NCI-H2171 (cell line): ENCODE measurements at regions not wholly inside any gene's neighbourhood (a gene's known extent, or its start where the extent isn't known, plus 50 kb on each side); places are given as distances from the start of the nearest gene placed in this dataset.
"Not testable (repeated sequence)": the region's sequence is repeated elsewhere in the genome, so short reads cannot be mapped to it uniquely, and the experiment has no call there.

Experiments
- DNase-seq: peaks from one replicate; lab custom pipeline; 2025; lab: John Stamatoyannopoulos, UW

DNA sequence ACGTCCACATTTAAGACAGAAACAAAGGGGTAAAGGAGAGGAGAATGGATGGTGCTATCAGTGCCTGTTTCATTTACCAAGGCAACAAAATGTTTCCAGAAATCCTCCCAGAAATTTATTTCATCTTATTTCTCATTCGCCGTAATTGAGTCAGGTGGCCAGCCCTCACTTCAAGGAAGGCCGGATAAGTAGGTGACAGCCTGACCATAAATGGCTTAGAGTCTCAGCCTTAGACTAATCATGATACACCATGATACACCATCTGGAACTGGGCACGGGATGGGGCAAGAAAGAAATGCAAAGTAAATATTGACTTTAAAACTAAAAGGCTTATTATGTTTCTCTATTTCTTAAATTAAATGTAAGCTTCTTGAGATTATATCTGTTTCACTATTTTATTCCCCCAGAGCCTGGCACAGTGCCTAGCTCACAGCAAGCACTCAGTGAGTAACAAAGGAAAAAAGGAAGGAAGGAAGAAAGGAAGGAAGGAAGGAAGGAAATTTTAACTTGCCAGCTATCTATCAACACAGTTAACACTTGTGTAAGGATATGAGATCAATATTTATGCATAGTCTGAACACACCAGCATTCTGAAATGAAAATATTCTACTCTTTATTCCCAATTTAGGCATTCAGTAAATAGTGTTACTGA lies 106.1 kb upstream of the FSCB start:
- DNase-seq: no peak

DNA sequence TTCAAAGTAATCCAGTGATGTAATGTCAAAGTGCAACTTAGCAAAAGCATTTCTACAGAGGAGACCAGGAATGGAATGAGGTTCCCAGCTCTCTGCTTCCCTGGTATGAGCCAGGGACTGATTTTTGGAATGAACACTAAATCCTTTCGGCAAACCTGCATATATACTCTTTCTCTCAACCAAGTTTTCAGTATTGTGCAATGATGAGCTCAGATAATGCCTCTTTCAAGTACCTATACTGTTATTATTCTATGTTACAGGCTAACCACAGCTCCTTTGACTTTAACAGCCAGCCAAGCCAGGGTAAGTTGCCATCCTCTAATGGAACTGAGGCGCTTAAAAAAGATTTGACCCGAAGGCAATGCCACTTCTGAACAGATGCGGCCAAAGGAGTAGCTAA lies 104.9 kb upstream of the FSCB start:
- DNase-seq: no peak

DNA sequence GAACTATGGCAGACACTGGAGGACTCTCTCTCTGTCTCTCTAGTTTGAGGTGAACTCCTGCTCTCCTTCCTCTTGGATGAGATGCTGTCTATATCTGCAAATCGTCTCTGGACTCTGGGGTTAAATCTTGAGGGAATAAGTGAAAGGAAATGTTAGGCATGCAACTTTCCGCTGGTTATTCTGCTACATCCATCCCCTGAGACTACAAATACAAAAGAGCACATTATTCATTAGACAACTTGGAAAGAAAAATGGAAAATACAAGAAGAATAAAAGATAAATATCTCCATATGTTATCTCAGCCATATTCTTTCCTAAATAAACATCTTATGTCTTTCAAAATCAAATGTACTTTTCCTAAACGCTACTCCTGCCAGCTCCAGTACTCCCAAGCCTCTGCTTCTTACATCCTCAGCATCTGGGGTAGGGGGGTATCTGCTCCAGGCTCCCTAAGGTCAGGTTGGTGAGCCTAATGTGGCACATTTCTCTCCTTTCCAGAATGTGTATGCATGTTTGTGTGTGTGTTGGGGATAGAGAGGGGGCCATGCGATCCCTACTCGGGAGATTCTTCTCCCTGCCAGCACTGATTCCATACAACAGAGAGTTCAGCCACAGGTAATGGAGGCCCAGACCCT lies 102.9 kb upstream of the FSCB start:
- DNase-seq: no peak

DNA sequence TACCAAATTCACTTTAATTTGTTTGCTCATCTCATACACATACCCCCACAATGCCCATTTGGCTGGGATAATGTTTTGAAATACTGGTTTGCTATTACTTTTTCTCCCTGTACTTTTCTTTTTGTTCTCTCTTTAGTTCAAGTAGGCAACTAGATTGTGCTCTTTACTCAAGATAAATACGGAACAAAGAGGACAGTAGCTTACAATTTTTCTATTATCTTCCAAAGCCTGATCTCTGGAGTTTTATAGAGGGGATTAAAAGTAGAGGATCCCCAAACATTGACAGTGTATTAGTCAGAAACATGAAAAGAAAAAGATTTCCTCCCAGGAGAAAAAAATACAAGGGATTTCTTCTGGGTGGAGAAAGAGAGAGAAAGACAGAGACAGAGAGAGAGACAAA lies 102.1 kb upstream of the FSCB start:
- no peak for DNase-seq

DNA sequence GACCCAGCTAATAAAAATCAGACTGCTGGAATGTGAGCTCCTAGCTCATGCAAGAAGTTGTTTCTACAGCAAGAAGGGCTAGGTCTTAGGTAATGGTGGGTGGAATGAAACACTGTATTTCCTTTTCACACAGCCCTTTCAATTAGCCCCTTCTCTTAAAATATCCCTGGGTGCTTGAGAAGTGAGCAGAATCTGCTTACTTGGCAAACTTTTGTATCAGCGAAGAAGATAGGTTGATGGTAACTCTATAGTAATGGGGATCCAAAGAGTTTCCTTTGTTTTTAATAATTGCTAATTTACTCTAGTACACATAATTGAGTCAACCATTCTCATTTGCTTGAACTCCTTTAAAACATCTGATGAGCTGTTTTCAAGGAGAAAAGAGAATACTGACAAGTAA lies 100.6 kb upstream of the FSCB start:
- DNase-seq: no peak

DNA sequence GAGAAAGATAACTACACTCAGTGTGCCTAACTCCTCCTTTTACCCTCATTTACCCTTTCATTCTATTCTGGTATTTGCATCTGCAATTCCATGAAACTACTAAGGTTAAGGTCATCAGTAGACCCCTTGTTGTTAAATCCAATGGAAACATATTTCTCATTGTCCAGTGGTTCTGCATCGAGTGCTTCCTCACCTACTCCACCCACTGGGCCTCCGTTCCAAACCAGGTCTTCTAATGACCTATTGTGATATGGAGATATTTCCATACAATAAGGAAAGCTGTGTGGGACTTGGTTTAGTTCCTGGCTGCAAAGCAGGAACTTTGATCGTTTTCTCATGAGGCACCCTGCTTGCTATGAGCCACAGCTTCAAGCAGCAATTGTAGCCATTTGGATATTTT lies 99.5 kb upstream of the FSCB start:
- DNase-seq: no peak

DNA sequence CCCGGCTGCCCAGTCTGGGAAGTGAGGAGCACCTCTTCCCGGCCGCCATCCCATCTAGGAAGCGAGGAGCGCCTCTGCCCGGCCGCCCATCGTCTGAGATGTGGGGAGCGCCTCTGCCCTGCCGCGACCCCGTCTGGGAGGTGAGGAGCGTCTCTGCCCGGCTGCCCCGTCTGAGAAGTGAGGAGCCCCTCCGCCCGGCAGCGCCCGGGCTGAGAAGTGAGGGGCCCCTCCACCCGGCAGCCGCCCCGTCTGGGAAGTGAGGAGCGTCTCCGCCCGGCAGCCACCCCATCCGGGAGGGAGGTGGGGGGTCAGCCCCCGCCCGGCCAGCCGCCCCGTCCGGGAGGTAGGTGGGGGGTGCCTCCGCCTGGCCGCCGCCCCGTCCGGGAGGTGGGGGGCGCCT lies 94.2 kb upstream of the FSCB start:
- not testable (repeated sequence) for DNase-seq

DNA sequence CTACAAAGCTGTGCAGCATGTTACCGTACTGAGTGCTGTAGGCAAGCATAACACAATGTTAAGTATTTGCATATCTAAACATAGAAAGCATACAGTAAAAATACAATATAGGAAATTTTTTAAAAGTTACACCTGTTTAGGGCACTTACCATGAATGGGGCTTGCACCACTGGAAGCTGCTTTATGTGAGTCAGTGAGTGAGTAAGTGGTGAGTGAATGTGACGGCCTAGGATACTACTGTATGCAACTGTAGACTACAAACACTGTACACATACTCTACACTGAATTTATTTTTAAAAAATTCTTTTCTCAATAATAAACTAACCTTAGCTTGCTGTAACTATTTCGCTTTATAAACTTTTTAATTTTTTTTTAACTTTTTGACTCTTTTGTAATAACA lies 82.1 kb upstream of the FSCB start:
- no peak for DNase-seq

DNA sequence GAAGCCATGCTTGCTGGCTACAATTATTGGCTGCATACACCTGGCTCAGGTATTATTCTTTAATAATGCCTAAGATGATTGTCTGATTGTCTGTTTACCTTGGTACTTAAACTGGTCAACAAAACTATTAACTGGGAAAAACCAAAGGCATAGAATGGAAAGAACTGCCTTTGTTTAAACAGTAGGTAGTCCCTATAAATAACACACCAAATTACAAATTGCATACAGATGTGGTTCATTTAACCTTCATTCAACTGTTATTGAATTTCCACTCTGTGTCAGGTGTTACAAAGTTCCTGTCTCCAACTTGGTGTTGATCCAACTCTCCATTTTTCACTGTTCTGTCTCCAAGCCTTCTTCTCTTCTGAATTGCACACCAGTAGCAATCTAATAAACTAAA lies 79.8 kb upstream of the FSCB start:
- no peak for DNase-seq

DNA sequence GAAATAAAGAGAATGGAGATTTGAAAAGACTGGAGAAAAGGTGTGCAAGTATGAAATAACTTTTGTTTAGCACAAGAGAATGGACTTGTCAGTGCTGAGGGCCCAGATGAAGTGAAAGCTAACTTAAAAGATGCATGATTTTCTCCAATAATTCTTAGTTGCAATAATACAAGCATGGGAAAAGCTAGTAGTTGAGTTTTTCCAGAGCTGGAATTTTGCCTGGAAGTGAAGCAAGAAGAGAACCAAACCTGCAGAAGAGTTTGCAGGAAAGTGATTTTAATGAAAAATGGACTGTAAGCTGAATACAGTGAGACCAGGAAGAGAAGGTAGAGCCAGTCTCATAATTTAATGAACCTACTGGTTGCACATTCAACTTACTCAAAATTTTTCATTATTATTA lies 69.3 kb upstream of the FSCB start:
- no peak for DNase-seq

DNA sequence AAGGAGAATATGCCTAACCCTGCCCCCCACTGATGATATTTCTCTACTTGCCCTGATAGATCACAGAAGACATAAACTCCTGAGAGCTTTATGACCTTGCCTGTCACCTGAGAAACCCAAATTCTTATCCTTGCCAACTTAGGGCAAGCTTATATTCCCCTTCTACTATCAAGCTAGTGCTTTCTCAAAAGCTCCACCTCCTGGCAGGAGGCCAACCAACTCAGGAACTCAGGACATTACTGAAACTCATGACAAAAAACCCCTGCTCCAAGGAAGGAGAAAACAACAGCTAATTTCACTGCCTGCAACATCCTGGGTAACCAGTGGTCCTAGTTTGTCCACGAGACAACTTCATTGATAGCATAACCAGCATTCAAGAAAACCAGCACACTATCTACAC lies 60.9 kb upstream of the FSCB start:
- no peak for DNase-seq

DNA sequence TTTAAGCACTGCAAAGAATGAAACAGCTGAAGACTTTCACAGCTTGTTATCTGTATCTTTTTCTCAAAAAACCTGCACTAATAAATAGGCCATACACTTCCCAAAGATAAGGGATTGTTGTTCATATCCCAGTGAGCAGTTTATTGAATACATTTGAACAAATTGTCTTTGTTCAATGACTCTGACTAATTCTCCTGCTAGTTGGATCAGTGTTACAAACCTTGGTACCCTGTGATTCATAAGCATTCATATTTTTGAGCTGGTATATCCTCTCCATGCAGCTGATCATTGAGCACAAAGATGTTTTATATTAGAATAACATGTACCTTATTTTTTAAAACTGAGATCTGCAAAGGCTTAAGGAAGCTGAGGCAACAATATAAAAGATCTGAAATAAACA lies 58.9 kb upstream of the FSCB start:
- no peak for DNase-seq

DNA sequence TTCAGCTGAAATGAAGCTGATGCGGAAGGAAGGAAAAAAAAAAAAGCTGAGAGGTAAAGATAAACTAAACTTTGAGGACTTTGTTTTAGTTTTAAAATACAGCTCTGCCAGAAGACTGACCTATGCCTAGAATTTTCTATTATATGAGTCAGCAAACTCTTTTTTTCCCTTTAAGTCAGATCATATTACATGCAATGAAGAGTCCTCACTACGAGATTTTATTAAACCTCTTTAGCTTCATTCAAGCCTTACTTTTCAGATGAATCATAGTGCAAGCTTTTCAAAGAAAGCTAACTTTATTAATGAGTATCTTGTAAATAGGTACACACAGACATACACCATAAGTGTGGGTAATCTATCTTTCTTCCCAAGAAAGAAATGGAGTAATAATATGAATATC lies 57.8 kb upstream of the FSCB start:
- no peak for DNase-seq
